Thymus (tissue), 11 donors: ENCODE measurements at regions not wholly inside any gene's neighbourhood (a gene's known extent, or its start where the extent isn't known, plus 50 kb on each side); places are given as distances from the start of the nearest gene placed in this dataset.

Source experiments
- DNase-seq, 9 donors: peaks; one replicate each; pipeline ENCODE4 v3.0.0-alpha.2; 2013; ENCODE audit warnings: low spot score in 9 of 9, low read depth in 6 of 9, missing footprints in 1 of 9
- H3K27ac ChIP-seq, 2 donors: one replicate each; pipeline ENCODE4 v1.5.1; 2013; ENCODE audit warnings: control low read depth in 1 of 2, low read depth in 1 of 2, low read length in 1 of 2, mild to moderate bottlenecking in 1 of 2, moderate library complexity in 1 of 2
- H3K27me3 ChIP-seq, 2 donors: one replicate each; pipeline ENCODE4 v1.5.1; 2013; ENCODE audit warnings: low read length in 1 of 2; ENCODE audit not compliant: control insufficient read depth in 2 of 2, insufficient read depth in 1 of 2
- H3K36me3 ChIP-seq, 2 donors: one replicate each; pipeline ENCODE4 v1.5.1; 2013; ENCODE audit warnings: low read length in 1 of 2, mild to moderate bottlenecking in 1 of 2, moderate library complexity in 1 of 2; ENCODE audit not compliant: control insufficient read depth in 2 of 2, insufficient read depth in 2 of 2
- H3K4me1 ChIP-seq, 2 donors: one replicate each; pipeline ENCODE4 v1.5.1; 2013; ENCODE audit warnings: low read length in 2 of 2; ENCODE audit not compliant: control insufficient read depth in 2 of 2, insufficient read depth in 2 of 2
- H3K4me3 ChIP-seq, 2 donors: one replicate each; pipeline ENCODE4 v1.5.1; 2013; ENCODE audit warnings: low read length in 2 of 2, control low read depth in 1 of 2, mild to moderate bottlenecking in 1 of 2
- H3K9me3 ChIP-seq, 2 donors: one replicate each; pipeline ENCODE4 v1.5.1; 2013; ENCODE audit warnings: low read length in 1 of 2, mild to moderate bottlenecking in 1 of 2; ENCODE audit not compliant: control insufficient read depth in 2 of 2, insufficient read depth in 1 of 2
- WGBS: extraction: QIAGEN DNeasy Blood & Tissue Kit; methylation state at CpG from one replicate; pipeline ENCODE4 v1.1.7; 2013; 5-methylcytosine and 5-hydroxymethylcytosine counted together
- donor health status: healthy.

DNA sequence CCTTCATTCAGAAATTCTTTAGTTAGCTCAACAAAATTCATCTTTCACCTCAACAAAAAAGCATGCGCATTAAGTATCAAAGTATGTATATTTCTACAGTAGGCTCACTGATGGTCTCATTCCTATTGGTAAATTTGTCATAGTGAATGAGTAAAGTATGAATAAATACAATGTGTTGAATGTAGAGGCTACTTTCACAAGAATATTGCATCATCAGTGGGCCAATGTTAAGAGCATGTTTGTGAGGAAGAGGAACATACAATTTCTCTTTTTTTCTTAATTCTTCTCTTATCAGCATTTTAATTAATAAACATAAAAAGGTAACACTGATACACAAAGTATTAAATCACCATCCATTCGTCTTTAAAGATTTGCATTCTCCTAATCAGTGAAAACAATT is 505.1 kb downstream of the CETN3 start:
- Histone ChIP-seq H3K4me3 (no peak overlapping the region), H3K4me1 (no peaks in the 10 kb centered on the region), H3K9me3 (no peaks in the 10 kb centered on the region), H3K36me3 (no peaks in the 10 kb centered on the region), H3K27me3 (no peaks in the 10 kb centered on the region), H3K27ac (no peak overlapping the region)
- no peak for DNase-seq
- 96% methylated on average over 2 of the region's 2 CpGs for WGBS

DNA sequence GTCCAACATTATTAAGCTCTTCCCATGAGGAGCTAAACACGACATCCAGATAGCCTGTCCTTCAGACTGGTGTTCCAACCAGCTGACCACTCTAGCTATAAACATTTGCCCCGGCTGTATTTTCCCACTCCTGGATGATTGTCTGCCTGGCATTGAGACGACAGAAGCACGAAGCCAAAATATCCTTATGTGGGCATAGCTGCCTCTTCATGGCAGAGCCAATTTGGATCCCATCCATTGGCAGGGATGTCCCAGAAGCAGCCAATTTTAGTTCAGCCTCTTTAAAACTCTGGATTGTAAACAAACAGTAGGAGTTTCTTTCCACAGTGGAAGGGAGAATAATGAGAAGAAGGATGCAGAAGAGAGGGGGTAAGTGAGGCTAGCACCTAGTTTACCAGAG is 507.6 kb downstream of the CETN3 start:
- H3K9me3 ChIP-seq = no peaks in the 10 kb centered on the region
- WGBS = 90% methylated on average over 4 of the region's 4 CpGs
- no peak for DNase-seq
- no peaks in the 10 kb centered on the region for H3K4me1 ChIP-seq
- H3K36me3 ChIP-seq = no peaks in the 10 kb centered on the region
- no peak overlapping the region for H3K27ac ChIP-seq
- no peak overlapping the region for H3K4me3 ChIP-seq
- H3K27me3 ChIP-seq = no peaks in the 10 kb centered on the region

GRCh38 chr5:89901346-89901745 is 508.2 kb downstream of the CETN3 start:
- WGBS = 92% methylated on average over 1 of the region's 1 CpG
- no peak for DNase-seq
- Histone ChIP-seq H3K9me3 (no peaks in the 10 kb centered on the region), H3K4me3 (no peak overlapping the region), H3K36me3 (no peaks in the 10 kb centered on the region), H3K4me1 (no peaks in the 10 kb centered on the region), H3K27ac (no peak overlapping the region), H3K27me3 (no peaks in the 10 kb centered on the region)

GRCh38 chr5:89900346-89900745 is 509.2 kb downstream of the CETN3 start:
- no peaks in the 10 kb centered on the region for H3K27me3 ChIP-seq
- H3K27ac ChIP-seq = no peak overlapping the region
- no peaks in the 10 kb centered on the region for H3K4me1 ChIP-seq
- H3K9me3 ChIP-seq = no peaks in the 10 kb centered on the region
- no peak overlapping the region for H3K4me3 ChIP-seq
- 94% methylated on average over 1 of the region's 1 CpG for WGBS
- DNase-seq = no peak
- H3K36me3 ChIP-seq = no peaks in the 10 kb centered on the region

- H3K27ac ChIP-seq = no peak overlapping the region
- no peaks in the 10 kb centered on the region for H3K4me1 ChIP-seq
- no peak for DNase-seq
- H3K4me3 ChIP-seq = no peak overlapping the region
- no peaks in the 10 kb centered on the region for H3K27me3 ChIP-seq
- no peaks in the 10 kb centered on the region for H3K36me3 ChIP-seq
- no peaks in the 10 kb centered on the region for H3K9me3 ChIP-seq
These were observed 510.0 kb downstream of the CETN3 start for GRCh38 chr5:89899559-89899958.

- H3K9me3 ChIP-seq = no peaks in the 10 kb centered on the region
- no peaks in the 10 kb centered on the region for H3K27me3 ChIP-seq
- H3K4me3 ChIP-seq = no peak overlapping the region
- H3K4me1 ChIP-seq = no peaks in the 10 kb centered on the region
- no peaks in the 10 kb centered on the region for H3K36me3 ChIP-seq
- H3K27ac ChIP-seq = no peak overlapping the region
- 93% methylated on average over 2 of the region's 2 CpGs for WGBS
- DNase-seq = no peak
These were observed 516.0 kb downstream of the CETN3 start for GRCh38 chr5:89893546-89893945.

- Histone ChIP-seq H3K27me3 (no peaks in the 10 kb centered on the region), H3K36me3 (no peaks in the 10 kb centered on the region), H3K4me3 (no peak overlapping the region), H3K4me1 (no peaks in the 10 kb centered on the region), H3K9me3 (no peaks in the 10 kb centered on the region), H3K27ac (no peak overlapping the region)
- DNase-seq = no peak
These were observed 523.9 kb downstream of the CETN3 start for GRCh38 chr5:89885670-89886069.

GRCh38 chr5:89883967-89884366 is 525.6 kb downstream of the CETN3 start:
- no peak for DNase-seq
- H3K27ac ChIP-seq = no peak overlapping the region
- H3K4me3 ChIP-seq = no peak overlapping the region
- no peaks in the 10 kb centered on the region for H3K36me3 ChIP-seq
- no peaks in the 10 kb centered on the region for H3K4me1 ChIP-seq
- no peaks in the 10 kb centered on the region for H3K9me3 ChIP-seq
- no peaks in the 10 kb centered on the region for H3K27me3 ChIP-seq

- H3K27ac ChIP-seq = no peak overlapping the region
- H3K4me1 ChIP-seq = no peaks in the 10 kb centered on the region
- H3K27me3 ChIP-seq = no peaks in the 10 kb centered on the region
- no peak for DNase-seq
- 88% methylated on average over 9 of the region's 9 CpGs for WGBS
- no peak overlapping the region for H3K4me3 ChIP-seq
- no peaks in the 10 kb centered on the region for H3K36me3 ChIP-seq
- no peaks in the 10 kb centered on the region for H3K9me3 ChIP-seq
These were observed 531.1 kb downstream of the CETN3 start for GRCh38 chr5:89878140-89879132.
